H1 (cell line): ENCODE measurements at regions not wholly inside any gene's neighbourhood (a gene's known extent, or its start where the extent isn't known, plus 50 kb on each side); places are given as distances from the start of the nearest gene placed in this dataset.
"Not testable (repeated sequence)": the region's sequence is repeated elsewhere in the genome, so short reads cannot be mapped to it uniquely, and the experiment has no call there.

Source experiments
- CTCF ChIA-PET: fragments of 300-600 bp; sonication (Branson Sonifier 250); formaldehyde crosslinking; loops from one replicate; lab custom pipeline; 2021; ENCODE audit not compliant: partially characterized antibody; lab: Charles Lee
- POLR2A ChIA-PET: fragments of 300-600 bp; sonication (Branson Sonifier 250); formaldehyde crosslinking; loops from one replicate; lab custom pipeline; 2021; ENCODE audit warnings: inconsistent platforms; ENCODE audit not compliant: partially characterized antibody; lab: Charles Lee
- DNase-seq, 2 experiments: peaks; one replicate each; pipeline versions ENCODE4 v3.0.0 to v3.0.0-alpha.2; 2010 to 2022; ENCODE audit warnings: low spot score in 2 of 2, low read depth in 1 of 2, mixed read lengths in 1 of 2
- FAIRE-seq: peaks from 2 replicates; lab custom pipeline; 2011; peaks lifted over from hg19 to GRCh38; lab: Jason Lieb, UNC
- H2AFZ ChIP-seq: 2 replicates; pipeline ENCODE4 v1.8.1; 2012; ENCODE audit warnings: low read length, inconsistent platforms
- H2AK5ac ChIP-seq: 2 replicates; pipeline ENCODE4 v1.6.1; 2013; ENCODE audit warnings: low read depth, low read length
- H2BK120ac ChIP-seq: replicated peaks from 2 replicates; pipeline ENCODE3; 2013; ENCODE audit warnings: low read depth, low read length, inconsistent platforms
- H2BK12ac ChIP-seq: 2 replicates; pipeline ENCODE4 v1.6.1; 2013; ENCODE audit warnings: low read depth, low read length
- H2BK15ac ChIP-seq: 2 replicates; pipeline ENCODE4 v1.6.1; 2013; ENCODE audit warnings: low read length
- H2BK20ac ChIP-seq: 2 replicates; pipeline ENCODE4 v1.6.1; 2013; ENCODE audit warnings: low read length
- H2BK5ac ChIP-seq: 2 replicates; pipeline ENCODE4 v1.6.1; 2013; ENCODE audit warnings: low read depth, low read length
- H3K14ac ChIP-seq: 2 replicates; pipeline ENCODE4 v1.6.1; 2013; ENCODE audit warnings: inconsistent platforms; ENCODE audit not compliant: insufficient read length
- H3K18ac ChIP-seq: 2 replicates; pipeline ENCODE4 v1.6.1; 2013; ENCODE audit warnings: low read length; ENCODE audit errors: extremely low read depth
- H3K23ac ChIP-seq: 2 replicates; pipeline ENCODE4 v1.6.1; 2013; ENCODE audit warnings: inconsistent platforms; ENCODE audit not compliant: insufficient read length
- H3K23me2 ChIP-seq: 2 replicates; pipeline ENCODE4 v1.6.1; 2013; ENCODE audit warnings: low read depth, low read length
- H3K27ac ChIP-seq: 2 replicates; pipeline ENCODE4 v1.6.1; 2011; ENCODE audit warnings: low read depth, low read length, inconsistent platforms
- H3K27me3 ChIP-seq, 4 experiments: replicated peaks in 1 of 4; 1 replicate in 1 of 4; 2 replicates in 3 of 4; pipeline versions ENCODE4 v1.6.1 to v1.8.1; 2011 to 2013; ENCODE audit warnings: low read length in 3 of 4, mild to moderate bottlenecking in 3 of 4, inconsistent platforms in 2 of 4, mixed read lengths in 2 of 4, moderate library complexity in 1 of 4; ENCODE audit not compliant: control insufficient read depth in 3 of 4, insufficient read depth in 3 of 4; ENCODE audit errors: extremely low read depth in 1 of 4
- H3K36me3 ChIP-seq, 4 experiments: 2 replicates each; pipeline versions ENCODE4 v1.6.1 to v1.8.1; 2011 to 2013; ENCODE audit warnings: mild to moderate bottlenecking in 4 of 4, low read length in 3 of 4, moderate library complexity in 2 of 4, control low read depth in 1 of 4, inconsistent platforms in 1 of 4; ENCODE audit not compliant: insufficient read depth in 4 of 4, control insufficient read depth in 2 of 4
- H3K4ac ChIP-seq: replicated peaks from 2 replicates; pipeline ENCODE3; 2013; ENCODE audit warnings: low read length, low read depth, mixed read lengths, inconsistent platforms; ENCODE audit not compliant: insufficient read length
- H3K4me1 ChIP-seq, 4 experiments: replicated peaks in 1 of 4; 1 replicate in 1 of 4; 2 replicates in 3 of 4; pipeline versions ENCODE4 v1.6.1 to v1.8.1; 2011 to 2013; ENCODE audit warnings: low read length in 3 of 4, inconsistent platforms in 2 of 4, mixed read lengths in 1 of 4; ENCODE audit not compliant: insufficient read depth in 4 of 4, control insufficient read depth in 3 of 4
- H3K4me2 ChIP-seq, 2 experiments: 2 replicates each; pipeline versions ENCODE4 v1.6.1 to v1.8.1; 2011 to 2013; ENCODE audit warnings: low read depth in 2 of 2, low read length in 2 of 2, control low read depth in 1 of 2, inconsistent platforms in 1 of 2, mild to moderate bottlenecking in 1 of 2; ENCODE audit not compliant: insufficient read depth in 1 of 2
- H3K4me3 ChIP-seq, 4 experiments: fragments of 200-600, 300-600 bp in 1 of 4; sonication (generic), shearing (Covaris generic), sonication (Bioruptor Twin) in 1 of 4; 2 replicates each; pipeline versions ENCODE4 v1.5.1 to v1.8.1; 2011 to 2016; ENCODE audit warnings: low read length in 4 of 4, low read depth in 3 of 4, control low read depth in 2 of 4, inconsistent platforms in 2 of 4, mild to moderate bottlenecking in 2 of 4, mixed read lengths in 1 of 4, moderate library complexity in 1 of 4; ENCODE audit not compliant: insufficient read depth in 2 of 4; ENCODE audit errors: extremely low read depth in 1 of 4
- H3K56ac ChIP-seq: replicated peaks from 2 replicates; pipeline ENCODE3; 2013; ENCODE audit warnings: low read depth, mild to moderate bottlenecking, mixed read lengths, low read length, inconsistent platforms; ENCODE audit not compliant: insufficient read length
- H3K79me1 ChIP-seq: 2 replicates; pipeline ENCODE4 v1.6.1; 2013; ENCODE audit warnings: low read depth, low read length, control low read depth
- H3K79me2 ChIP-seq, 2 experiments: 2 replicates each; pipeline versions ENCODE4 v1.6.1 to v1.8.1; 2012 to 2013; ENCODE audit warnings: low read length in 2 of 2, mild to moderate bottlenecking in 2 of 2, inconsistent platforms in 1 of 2; ENCODE audit not compliant: insufficient read depth in 2 of 2, control insufficient read depth in 1 of 2
- H3K9ac ChIP-seq, 4 experiments: replicated peaks in 1 of 4; 1 replicate in 1 of 4; 2 replicates in 3 of 4; pipeline versions ENCODE4 v1.6.1 to v1.8.1; 2011 to 2013; ENCODE audit warnings: low read depth in 3 of 4, low read length in 3 of 4, control low read depth in 2 of 4, mild to moderate bottlenecking in 2 of 4, moderate library complexity in 2 of 4, inconsistent platforms in 1 of 4; ENCODE audit errors: extremely low read depth in 1 of 4
- H3K9me3 ChIP-seq, 2 experiments: 2 replicates each; pipeline versions ENCODE4 v1.6.1 to v1.8.1; 2012 to 2013; ENCODE audit warnings: mild to moderate bottlenecking in 2 of 2, moderate library complexity in 2 of 2, control low read depth in 1 of 2, inconsistent platforms in 1 of 2, low read depth in 1 of 2, low read length in 1 of 2, mixed read lengths in 1 of 2; ENCODE audit not compliant: insufficient read depth in 2 of 2
- H4K20me1 ChIP-seq, 2 experiments: replicated peaks in 1 of 2; 2 replicates each; pipeline versions ENCODE3 to v1.8.1; 2011 to 2013; ENCODE audit warnings: inconsistent platforms in 2 of 2, low read length in 2 of 2, mild to moderate bottlenecking in 1 of 2; ENCODE audit not compliant: insufficient read depth in 2 of 2, control insufficient read depth in 1 of 2
- H4K5ac ChIP-seq: 2 replicates; pipeline ENCODE4 v1.6.1; 2013; ENCODE audit warnings: low read length, low read depth, mixed read lengths, inconsistent platforms; ENCODE audit not compliant: insufficient read length
- H4K8ac ChIP-seq: 2 replicates; pipeline ENCODE4 v1.8.0; 2013; ENCODE audit warnings: mild to moderate bottlenecking, moderate library complexity, low read length, inconsistent platforms; ENCODE audit not compliant: insufficient read depth; ENCODE audit errors: extremely low read depth
- H4K91ac ChIP-seq: replicated peaks from 2 replicates; pipeline ENCODE3; 2013; ENCODE audit warnings: low read length, mixed read lengths, inconsistent platforms; ENCODE audit not compliant: insufficient read length
- WGBS, 2 experiments: shearing (Covaris generic) in 1 of 2; methylation state at CpG; one replicate each; pipeline versions ENCODE4 v1.1.6 to v1.1.7; 2013 to 2015; ENCODE audit warnings: low lambda C conversion rate in 2 of 2, mixed read lengths in 2 of 2, inconsistent platforms in 1 of 2, low coverage in 1 of 2, missing lambda C conversion rate in 1 of 2; ENCODE audit not compliant: insufficient replicate concordance in 2 of 2, insufficient coverage in 1 of 2, insufficient read length in 1 of 2; ENCODE audit errors: extremely low coverage in 1 of 2, missing lambda C conversion rate in 1 of 2; 5-methylcytosine and 5-hydroxymethylcytosine counted together

DNA sequence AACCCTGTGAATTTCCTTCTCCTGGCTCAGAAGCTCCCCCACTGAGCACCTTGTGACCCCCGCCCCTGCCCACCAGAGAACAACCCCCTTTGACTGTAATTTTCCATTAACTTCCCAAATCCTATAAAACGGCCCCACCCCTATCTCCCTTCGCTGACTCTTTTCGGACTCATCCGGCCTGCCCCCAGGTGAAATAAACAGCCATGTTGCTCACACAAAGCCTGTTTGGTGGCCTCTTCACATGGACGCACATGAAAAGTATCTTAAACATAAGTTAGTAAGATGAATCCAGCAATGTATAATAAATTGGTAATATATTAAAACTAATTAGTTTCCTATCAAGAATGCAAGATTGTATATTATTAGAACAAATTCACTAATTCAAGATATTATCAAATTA, 462.3 kb upstream of the NETO1 start:
- H3K79me2 ChIP-seq, H3K4me3 ChIP-seq, H3K14ac ChIP-seq, POLR2A ChIA-PET, H2BK15ac ChIP-seq, H3K23ac ChIP-seq, CTCF ChIA-PET, H2BK12ac ChIP-seq, H2AFZ ChIP-seq, H4K5ac ChIP-seq, H3K9ac ChIP-seq, H4K8ac ChIP-seq, H3K4ac ChIP-seq, H4K20me1 ChIP-seq, H2BK120ac ChIP-seq, FAIRE-seq, H3K56ac ChIP-seq, H3K23me2 ChIP-seq, H3K27me3 ChIP-seq, H3K36me3 ChIP-seq, H4K91ac ChIP-seq, H3K9me3 ChIP-seq, H2BK5ac ChIP-seq, DNase-seq, H3K79me1 ChIP-seq, H3K4me2 ChIP-seq, H2BK20ac ChIP-seq, H3K4me1 ChIP-seq, H3K27ac ChIP-seq, H3K18ac ChIP-seq, H2AK5ac ChIP-seq: not testable (repeated sequence)
- WGBS, 2 experiments: 84% methylated on average over 5 of the region's 6 CpGs; no CpG with 5 or more reads in 1 of the 2 experiments

DNA sequence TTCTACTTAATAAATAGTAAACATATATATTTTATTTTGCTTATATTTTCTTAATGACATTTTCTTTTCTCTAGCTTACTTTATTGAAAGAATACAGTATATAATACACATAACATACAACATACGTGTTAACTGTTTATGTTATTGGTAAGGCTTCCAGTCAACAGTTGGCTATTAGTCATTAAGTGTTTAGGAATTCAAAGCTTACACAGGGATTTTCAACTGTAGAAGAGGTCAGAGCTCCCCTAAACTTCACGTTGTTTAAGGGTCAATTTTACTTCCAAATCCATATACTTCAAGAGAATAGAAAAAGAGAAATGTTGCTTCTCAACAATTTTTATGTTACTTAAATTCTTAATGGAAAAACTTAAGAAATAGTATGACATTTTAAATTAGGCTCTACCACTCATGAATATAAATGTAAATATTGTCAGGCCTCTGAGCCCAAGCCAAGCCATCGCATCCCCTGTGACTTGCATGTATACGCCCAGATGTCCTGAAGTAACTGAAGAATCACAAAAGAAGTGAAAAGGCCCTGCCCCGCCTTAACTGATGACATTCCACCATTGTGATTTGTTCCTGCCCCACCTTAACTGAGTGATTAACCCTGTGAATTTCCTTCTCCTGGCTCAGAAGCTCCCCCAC, 456.5 kb upstream of the NETO1 start:
- H3K18ac ChIP-seq, H3K56ac ChIP-seq, H3K9ac ChIP-seq, H2BK20ac ChIP-seq, H3K4me3 ChIP-seq, H2BK120ac ChIP-seq, H3K14ac ChIP-seq, H3K79me1 ChIP-seq, DNase-seq, H3K79me2 ChIP-seq, H4K20me1 ChIP-seq, H3K27me3 ChIP-seq, H3K4ac ChIP-seq, H3K23me2 ChIP-seq, H4K91ac ChIP-seq, H3K36me3 ChIP-seq, H2BK12ac ChIP-seq, H2BK5ac ChIP-seq, H4K5ac ChIP-seq, H4K8ac ChIP-seq, FAIRE-seq, H3K4me1 ChIP-seq, H2AFZ ChIP-seq, H3K9me3 ChIP-seq, H3K23ac ChIP-seq, H2BK15ac ChIP-seq, H2AK5ac ChIP-seq, POLR2A ChIA-PET, H3K4me2 ChIP-seq, H3K27ac ChIP-seq: not testable (repeated sequence)
- CTCF ChIA-PET: interaction anchor here (0.6 kb wide), 1 partner anchor 41 kb away, joined by 3 read pairs; no protein-coding TSS in a partner anchor
- WGBS, 2 experiments: 95% methylated on average over 4 of the region's 5 CpGs; no CpG with 5 or more reads in 1 of the 2 experiments
